ENCODE measurements at regions not wholly inside any gene's neighbourhood (a gene's known extent, or its start where the extent isn't known, plus 50 kb on each side); places are given as distances from the start of the nearest gene placed in this dataset.

DNA sequence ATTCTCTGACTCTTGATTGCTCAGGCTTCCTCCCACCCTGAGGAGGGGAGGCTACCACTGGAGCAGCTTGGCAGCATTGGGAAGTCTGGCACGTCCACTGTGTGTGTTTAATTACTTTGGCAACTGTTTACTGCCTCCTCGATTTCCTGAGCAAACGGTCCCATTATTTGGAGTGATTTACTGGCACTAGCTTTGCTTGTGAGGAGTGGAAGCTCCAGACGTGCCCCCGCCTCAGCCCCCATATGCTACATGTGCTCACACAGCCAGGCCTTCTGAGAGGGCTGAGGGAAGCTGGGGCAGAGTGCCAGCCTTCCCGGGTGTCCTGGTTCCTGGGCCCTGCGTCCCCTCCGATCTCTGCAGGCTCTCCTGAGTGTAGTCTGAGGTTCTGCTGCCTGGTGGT is 306.2 kb downstream of the PTPRU start:
- no peak for DNase-seq (ENCODE audit: low read depth in 1 of 2, low spot score in 1 of 2)

DNA sequence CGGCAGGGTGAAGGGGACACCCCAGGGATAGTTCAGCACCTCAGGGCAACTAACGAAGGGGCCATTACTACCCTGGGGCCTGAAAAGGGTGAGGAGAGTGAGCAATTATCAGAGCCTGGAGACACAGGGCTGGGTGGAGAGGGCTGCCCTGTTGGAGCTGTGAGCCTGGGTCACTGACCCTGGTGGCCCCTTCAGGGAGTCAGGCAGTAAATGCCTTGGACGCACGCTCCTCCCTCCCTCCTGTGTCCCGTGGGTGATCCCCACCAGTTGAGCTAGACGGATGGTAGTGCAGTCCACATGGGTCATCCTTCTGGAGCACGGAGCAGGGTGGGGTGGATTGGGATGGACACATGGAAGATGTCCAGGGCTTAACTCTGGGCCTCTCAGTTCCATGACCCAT is 305.3 kb downstream of the PTPRU start:
- no peak for DNase-seq (ENCODE audit: low read depth in 1 of 2, low spot score in 1 of 2)

DNA sequence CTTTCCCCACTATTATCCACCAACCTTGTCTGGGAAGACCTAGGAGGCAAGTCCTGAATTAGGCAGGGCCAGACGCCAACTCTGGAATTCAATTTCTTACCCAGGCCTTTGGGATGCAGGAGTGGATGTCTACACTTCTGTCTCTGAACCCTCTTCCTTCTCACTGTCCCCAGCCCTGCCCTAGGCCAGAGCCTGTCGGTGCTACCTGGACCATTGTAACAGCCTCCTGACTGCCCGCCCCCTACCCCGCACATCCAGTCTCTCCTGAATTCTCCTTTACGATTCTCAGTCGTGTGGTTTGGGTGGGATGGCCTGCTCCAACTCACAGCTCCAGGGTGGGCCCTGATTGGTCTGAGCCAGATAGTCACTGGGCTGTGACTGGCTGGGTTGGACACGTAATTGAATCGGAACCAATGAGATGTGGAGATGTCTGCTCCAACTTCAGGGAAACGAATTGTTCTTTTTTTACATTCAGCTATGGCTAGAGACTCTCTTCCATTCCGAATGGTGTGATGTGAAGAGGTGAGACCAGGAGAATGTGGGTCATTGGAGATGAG is 304.6 kb downstream of the PTPRU start:
- DNase-seq (ENCODE audit: low read depth in 1 of 2, low spot score in 1 of 2), result no peak

DNA sequence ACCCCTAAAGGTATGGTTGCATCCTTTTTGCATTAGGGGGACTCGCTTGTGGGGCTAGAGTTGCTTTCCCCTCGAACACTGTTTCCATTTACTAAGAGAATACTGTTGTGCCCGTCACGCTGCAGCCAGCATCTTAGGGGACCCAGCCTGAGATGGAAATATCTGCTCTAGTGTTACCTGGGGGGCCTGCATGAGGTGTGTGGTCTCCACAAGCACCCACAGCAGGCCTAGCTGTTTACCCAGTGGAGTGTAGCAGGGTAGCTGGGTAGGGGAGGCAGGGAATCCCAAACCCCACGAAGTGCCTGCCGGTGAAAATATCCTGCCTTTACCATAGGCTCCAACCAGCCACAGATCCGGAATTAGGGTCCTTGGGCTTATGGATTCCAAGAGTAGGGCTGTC is 303.6 kb downstream of the PTPRU start:
- no peak for DNase-seq (ENCODE audit: low read depth in 1 of 2, low spot score in 1 of 2)

DNA sequence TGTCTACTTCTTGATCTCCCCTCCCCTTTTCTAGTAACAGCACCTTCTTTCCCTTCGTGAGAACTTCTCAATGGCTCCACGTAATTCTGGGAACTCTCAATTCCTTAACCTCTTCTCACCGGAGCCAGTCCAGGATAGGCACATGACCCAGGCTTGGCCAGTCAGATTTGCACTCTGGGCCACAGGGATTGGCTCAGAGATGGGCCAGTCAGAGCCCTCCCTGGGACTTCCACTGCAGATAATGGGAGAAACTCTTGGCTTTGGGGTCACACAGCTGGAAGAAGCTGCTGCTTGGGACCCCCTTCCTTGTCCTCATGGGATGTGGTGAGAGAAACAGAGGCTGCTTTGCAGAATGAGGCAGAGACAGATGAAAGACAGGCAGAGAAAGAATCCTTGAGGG is 302.3 kb downstream of the PTPRU start:
- DNase-seq (ENCODE audit: low read depth in 1 of 2, low spot score in 1 of 2), result no peak

DNA sequence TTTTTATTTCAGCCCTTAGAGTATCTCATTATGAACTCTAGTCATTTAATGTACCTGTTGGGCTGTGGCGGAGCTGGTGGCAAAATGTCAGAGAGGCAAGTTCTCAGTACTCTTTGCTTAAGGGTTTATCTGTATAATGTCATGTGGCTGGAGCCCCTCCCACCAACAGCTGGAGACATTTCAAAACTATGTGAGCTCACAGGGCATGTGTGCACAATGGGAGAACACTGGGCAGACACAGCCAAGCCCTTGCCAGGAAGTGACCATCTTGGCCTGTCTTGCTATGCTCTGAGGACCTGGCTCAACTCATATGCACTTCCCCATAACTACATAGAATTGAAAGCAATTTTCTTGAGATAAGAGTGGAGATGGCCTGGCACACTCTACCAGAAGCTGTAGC is 296.4 kb downstream of the PTPRU start:
- no peak for DNase-seq (ENCODE audit: low read depth in 1 of 2, low spot score in 1 of 2)

DNA sequence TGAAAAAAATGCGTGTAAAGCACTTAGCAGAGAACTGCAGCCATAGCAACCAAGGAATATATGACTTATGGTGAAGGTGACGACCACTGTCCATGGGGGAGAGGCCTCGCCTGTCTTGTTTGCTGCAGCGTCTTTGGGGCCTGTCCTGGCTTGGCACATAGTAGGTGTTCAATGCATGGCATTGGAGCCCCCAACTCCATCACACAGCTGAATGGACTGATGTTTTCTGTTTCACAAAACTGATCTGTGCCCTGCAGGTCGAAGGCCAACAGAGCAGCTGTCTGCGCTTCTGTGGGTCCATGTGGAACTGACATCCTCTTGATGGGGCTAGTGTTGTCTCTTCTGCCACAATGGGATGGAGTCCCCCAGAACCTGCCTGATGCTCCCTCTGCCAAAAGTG is 296.0 kb downstream of the PTPRU start:
- DNase-seq (ENCODE audit: low read depth in 1 of 2, low spot score in 1 of 2), result no peak

DNA sequence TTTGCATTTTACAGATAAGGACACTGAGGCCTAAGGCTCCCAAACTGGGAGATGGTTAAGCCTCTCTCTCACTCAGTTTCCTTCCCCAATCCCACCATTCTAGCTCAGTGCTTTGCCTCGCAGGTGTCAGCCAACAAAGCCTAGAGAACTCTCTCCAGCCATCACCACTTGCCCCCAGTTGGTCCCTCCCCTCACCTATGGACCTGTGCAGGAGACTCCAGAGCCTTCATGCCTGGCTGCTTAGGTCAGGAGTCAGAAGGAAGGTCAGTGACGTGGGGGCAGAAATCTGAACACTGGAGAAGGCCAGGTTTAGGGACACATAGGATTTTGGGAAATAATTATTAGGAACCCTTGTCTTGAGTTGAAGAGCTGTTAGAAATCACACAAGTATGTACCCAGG is 295.3 kb downstream of the PTPRU start:
- DNase-seq (ENCODE audit: low read depth in 1 of 2, low spot score in 1 of 2), result no peak

DNA sequence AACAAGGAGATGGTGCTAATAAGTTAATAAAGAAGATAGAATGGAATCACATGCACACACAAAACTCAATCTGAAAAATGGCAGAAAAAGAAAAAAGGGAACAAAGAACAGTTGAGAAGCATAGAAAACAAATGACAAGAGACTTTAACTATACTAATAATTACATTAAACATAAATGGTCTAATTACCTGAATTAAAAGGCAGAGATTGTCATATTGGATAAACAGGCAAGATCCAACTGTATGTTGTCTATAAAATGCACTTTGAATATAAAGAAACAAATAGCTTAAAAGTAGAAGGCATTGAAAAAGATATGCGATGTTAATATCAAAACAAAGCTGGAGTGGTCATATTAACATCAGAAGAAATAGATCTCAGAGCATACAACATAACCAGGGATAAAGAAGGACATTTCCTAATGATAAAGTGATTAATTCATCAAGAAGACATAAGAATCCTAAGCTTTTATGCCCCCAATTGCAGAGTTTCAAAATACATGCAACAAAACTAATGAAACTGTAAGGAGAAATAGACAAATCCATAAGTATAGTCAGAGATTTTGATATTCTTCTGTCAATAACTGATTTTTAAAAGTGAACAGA is 293.5 kb downstream of the PTPRU start:
- DNase-seq (ENCODE audit: low read depth in 1 of 2, low spot score in 1 of 2), result no peak

DNA sequence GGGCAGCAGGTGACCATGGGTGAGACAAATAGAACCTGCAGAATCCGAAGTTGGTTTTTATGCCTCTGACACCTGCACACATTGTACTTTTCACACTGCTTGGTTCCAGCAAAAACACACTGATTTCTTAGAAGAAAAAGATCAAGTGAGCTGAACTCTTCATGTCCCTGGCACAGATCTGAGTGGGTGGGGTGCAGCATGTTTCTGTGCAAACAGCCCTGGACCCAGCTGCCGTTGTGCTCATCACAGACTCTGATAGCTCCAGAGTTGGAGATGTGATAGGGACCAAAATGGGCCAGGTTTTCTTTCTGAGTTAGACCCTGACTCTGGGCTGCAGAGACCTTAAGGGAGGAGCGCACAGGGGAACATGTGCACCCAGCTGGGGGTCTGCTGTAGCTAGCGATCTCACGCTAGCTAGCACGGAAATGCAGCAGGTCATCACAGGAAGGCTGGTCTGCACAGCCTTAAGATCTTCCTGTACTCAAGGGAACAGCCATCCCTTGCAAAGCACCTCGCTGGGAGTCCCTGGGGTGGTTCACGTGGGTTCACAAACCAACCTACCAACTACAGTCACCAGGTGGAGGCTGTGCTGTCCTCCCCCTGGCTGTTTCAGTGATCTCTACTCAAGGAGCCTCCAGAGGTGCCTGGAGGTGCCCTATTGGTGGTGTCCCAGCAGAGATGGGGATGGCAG is 291.1 kb downstream of the PTPRU start:
- no peak for DNase-seq (ENCODE audit: low read depth in 1 of 2, low spot score in 1 of 2)

DNA sequence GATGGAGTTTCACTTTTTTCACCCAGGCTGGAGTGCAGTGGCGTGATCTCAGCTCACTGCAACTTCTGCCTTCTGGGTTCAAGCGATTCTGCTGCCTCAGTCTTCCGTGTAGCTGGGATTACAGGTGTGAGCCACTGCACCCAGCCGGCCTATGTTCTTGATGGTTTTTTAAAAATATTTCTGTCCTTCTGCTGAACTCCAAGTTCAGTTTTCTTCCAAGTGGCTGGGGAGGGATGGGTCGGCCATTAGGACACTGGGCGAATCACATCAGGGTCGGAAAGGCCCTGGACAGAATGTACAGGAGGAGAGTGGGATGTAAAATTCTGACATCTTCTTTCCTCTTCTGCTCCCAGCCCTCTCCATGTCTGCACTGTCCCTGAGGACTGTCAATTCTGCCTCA is 289.6 kb downstream of the PTPRU start:
- no peak for DNase-seq (ENCODE audit: low read depth in 1 of 2, low spot score in 1 of 2)

DNA sequence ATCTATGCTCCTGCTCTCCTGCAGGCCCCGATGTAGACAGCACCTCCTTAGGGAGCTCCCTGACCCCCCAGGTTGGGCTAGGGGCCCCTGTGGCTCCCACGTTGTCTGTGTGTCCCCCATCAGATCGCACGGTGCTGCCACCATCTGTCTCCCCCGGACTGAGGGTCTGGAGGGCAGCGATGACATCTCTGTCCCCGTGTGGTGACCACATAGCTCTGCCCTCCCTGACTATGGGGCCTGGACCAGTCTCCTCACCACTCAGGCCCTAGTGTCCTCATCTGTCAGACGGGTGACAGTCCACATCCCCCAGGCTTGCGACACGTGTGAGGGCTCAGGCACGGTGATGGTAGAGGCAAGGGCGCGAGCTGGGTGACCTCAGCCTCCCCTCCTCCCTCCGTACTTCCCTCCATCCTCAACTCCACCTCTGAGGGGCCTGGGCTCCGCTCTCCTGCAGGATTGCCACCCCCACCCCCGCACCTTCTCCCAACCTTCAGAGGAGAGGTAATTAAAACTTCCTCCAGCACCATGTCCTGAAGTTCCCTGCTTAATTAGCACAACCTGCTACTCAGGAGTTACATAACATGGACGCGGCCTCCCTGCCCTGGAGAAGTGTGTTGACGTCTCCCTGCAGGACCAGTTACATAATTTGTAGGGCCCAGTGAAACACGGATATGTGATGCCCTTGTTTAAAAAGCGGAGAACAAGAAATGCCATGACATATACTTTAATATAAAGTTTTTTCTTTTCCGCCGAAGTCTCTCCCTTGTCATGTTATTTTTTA is 288.2 kb downstream of the PTPRU start:
- no peak for DNase-seq (ENCODE audit: low read depth in 1 of 2, low spot score in 1 of 2)

DNA sequence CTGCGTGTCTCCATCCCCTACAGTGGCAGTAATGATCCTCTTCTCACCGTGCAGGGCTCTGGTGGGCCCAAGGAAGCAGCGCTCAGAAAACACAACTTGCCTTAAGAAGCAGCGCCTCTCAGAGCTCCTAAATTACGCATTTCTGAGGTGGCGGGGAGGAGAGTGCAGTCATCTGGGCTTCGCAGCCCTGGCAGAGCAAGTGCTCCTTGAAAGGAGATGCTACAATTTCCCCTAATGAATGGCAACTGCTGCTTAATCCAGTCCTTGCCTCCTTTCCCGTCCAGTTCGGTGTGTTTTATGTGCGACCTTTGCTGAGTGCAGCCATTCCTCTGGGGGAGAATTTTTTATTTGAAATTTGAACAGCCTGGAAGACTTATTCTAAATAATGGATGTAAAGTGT is 287.3 kb downstream of the PTPRU start:
- no peak for DNase-seq (ENCODE audit: low read depth in 1 of 2, low spot score in 1 of 2)

DNA sequence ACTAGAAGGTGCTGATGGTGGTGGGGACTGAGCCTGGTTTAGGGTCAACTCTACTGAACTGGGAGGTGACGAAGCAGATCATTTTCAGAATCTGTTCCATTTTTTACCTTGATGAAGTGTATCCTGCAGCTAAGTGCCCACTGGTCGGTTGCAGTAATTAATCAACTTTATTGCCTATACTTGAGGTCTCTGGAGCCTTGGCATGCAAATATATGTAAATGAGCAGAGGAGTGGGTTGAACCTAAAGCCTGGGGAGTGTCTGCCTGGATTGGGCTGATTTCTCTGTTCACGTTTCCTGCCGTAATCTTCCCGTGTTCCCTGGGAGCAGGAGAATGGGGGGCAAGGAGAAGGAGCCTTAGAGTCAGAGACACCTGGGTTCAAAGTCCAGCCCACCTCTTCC is 286.8 kb downstream of the PTPRU start:
- DNase-seq (ENCODE audit: low read depth in 1 of 2, low spot score in 1 of 2), result no peak

DNA sequence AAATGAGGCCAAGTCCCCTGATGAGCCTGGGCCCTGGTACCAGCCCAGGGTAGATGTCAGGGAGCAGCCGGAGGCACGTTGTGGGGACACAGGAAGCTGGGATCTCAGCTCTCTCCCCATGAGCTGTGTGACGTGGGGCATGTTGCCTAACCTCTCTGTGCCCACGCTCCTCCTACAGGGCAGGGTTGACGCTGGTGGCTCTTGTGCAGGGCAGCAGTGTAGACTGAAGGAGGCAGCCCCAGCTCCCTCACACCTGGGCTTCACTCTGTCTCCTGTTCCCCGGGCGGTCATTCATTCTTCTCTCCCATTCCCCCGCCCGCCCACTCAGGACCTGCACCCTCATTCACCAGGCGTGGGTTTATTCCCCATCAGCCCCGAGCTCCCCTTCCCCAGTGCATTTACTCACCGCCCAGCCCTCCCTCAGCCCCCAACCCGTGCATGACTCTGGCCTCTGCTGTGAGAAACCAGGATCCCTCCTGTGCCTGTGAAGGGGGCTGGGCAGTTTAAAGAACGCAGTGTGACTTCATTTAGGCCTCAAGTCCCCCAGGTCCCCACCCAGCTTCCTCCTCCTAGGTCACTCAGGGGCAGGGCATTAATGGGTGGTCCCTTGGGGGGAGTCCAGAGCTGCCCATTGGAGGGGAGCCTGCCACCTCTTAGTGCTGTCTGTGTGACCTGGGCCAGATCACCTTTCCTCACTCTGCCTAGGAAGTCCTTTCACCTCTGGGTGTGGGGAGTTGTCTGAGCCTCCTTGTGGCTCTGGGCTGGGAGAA is 285.7 kb downstream of the PTPRU start:
- DNase-seq (ENCODE audit: low read depth in 1 of 2, low spot score in 1 of 2), result no peak

DNA sequence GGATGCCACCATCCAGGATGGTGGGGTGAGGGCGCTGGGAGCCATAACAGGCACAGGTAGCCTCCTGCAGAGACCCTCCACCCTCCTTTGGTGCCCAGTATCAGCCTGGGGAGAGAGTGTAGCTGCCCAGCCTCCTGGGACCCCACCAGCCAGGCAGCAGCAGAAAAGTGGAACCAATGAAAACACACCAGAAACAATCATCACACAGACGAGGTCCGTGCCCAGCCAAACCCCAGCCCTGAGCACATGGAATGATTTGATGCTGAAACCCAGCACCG is 285.1 kb downstream of the PTPRU start:
- no peak for DNase-seq (ENCODE audit: low read depth in 1 of 2, low spot score in 1 of 2)

DNA sequence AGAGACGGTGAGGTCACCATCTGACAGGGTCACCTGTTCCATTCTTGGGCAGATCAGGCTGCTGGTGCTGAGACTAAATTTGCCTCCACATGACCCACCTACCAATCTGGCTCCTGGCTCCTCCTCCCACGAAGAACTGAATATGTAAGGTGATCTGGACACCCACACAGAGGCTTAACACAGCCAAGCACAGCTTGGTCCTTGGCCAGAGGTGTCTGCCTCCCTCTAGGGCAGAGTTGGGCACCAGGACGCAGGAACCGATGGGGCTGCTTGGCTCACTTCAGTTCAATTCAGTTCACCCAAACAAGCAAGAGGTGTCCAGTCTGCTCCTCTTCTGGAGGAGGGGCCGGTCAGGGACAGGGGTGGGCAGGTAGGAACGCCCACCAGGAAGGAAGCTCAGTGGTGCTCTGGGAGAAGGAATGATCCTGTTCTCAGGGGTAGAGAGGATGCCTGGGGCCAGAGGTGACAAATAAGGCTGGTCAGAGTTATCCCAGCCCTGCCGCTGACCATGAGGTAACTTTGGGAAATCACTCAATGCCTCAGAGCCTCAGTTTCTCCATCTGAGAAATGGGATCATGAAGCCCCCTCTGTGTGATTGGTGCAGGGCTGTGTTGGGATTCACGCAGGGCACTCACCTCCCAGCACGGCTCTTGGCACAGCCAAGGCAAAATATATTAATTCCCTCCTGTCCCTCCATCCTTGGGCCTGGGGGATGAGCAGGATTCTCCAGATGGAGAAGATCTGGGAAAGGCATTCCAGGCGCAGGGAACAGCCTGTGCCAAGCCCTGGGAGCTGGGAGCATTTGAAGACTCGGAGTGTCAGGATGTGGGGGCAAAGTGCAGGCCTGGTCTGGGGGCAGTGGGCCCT is 284.5 kb downstream of the PTPRU start:
- DNase-seq (ENCODE audit: low read depth in 1 of 2, low spot score in 1 of 2), result no peak

DNA sequence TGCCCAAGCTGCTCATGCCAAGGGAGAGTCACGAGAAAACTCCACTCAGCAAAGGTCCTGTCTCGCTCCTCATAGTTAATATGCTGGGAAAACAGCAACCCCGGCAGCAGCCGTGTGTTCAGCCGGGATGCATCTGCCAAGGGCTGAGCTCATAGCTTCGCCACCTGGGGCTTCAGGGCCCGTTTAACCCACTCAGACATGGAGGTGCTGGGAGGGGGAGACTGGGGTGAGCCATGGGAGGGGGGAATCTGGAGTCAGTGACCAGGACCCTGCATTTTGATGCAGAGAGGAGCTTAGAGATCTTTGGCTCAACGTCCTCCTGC is 283.4 kb downstream of the PTPRU start:
- no peak for DNase-seq (ENCODE audit: low read depth in 1 of 2, low spot score in 1 of 2)

DNA sequence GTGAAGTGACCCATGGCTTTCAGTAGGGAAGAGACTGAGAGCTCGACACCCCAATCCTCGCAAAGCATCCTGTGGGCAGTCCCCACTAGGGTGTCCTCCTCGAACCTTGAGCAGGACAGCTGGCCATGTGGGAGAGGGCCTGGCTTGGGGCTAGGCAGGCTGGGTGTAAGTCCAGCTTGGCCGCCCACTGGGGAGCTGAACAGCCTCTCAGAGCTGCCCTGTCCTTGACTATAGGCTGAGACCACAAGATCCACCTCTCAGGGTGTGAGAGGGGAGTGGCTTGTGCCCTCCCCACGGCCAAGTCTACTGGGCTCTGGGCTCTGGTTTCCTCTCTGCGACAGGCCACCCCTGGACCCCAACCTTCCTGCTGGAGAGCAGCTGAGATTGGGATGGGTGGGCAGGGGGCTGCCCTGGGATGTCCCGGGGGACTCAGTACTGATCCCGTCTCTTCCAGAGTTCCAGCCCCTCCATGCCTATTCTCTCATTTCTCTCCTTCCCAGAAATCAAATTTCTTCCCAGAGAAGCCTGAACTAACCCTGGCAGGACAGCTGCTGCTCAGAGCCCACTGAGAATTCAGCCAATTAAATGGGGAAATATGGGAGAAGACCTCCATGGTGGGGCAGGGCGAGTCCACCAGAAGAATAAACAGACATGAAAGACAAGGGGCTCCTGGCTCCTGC is 282.9 kb downstream of the PTPRU start:
- DNase-seq (ENCODE audit: low read depth in 1 of 2, low spot score in 1 of 2), result no peak

DNA sequence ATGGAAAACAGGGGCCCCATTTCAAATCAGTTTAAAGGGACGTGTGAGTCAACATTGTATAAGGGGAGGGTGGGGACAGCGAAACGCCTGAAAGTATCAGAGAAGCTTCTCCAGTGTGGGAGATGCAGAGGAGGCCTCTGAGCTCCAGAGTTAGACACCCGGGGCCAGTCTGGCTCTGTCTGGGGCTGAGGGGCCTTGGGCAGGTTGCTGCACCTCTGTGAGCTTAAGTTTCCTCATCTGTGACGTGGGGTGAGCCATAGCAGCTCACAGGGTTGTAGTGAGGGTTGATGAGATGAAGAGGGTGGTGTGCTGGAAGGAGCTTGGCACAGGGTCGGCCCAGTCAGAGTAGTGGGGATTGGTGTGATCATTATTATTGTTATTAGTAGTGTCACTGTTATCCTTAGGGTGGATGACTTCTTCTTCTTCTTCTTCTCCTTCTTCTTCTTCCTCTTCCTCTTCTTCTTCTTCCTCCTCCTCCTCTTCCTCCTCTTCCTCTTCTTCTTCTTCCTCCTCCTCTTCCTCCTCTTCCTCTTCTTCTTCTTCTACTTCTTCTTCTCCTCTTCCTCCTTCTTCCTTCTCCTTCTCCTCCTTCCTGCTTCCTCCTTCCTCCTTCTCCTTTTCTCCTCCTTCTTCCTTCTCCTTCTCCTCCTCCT is 282.0 kb downstream of the PTPRU start:
- no peak for DNase-seq (ENCODE audit: low read depth in 1 of 2, low spot score in 1 of 2)

All from stimulated activated CD4-positive, alpha-beta T cell treated with anti-CD3 and anti-CD28 coated beads, Interleukin-15, amount 100 ng/mL, for 1 hour (primary cell).